SK-N-SH (cell line): ENCODE measurements at regions not wholly inside any gene's neighbourhood (a gene's known extent, or its start where the extent isn't known, plus 50 kb on each side); places are given as distances from the start of the nearest gene placed in this dataset.

Experiments
- CTCF ChIA-PET: fragments of 300-600, 350-600 bp; formaldehyde crosslinking; extraction: SDS; loops from one replicate; lab custom pipeline; 2021; lab: Yijun Ruan, JAX
- POLR2A ChIA-PET: fragments of 350-600 bp; sonication (Branson Sonifier 250); formaldehyde crosslinking; extraction: SDS; loops from one replicate; lab custom pipeline; 2020; ENCODE audit warnings: antibody characterized with exemption, inconsistent platforms; lab: Yijun Ruan, JAX
- DNase-seq: peaks from one replicate; pipeline ENCODE4 v3.0.0; 2012
- H2AFZ ChIP-seq: fragments of 200-600 bp; sonication (generic); 2 replicates; pipeline ENCODE4 v1.8.1; 2016; ENCODE audit warnings: antibody characterized with exemption, mild to moderate bottlenecking, low read depth
- H3F3A ChIP-seq: fragments of 200-600 bp; sonication (generic); replicated peaks from 2 replicates; pipeline ENCODE3; 2016; ENCODE audit warnings: antibody characterized with exemption, mild to moderate bottlenecking; ENCODE audit not compliant: insufficient read depth
- H3K27ac ChIP-seq, 2 experiments: fragments of 200-500 bp in 1 of 2; fragments of 200-600 bp in 1 of 2; sonication (Bioruptor generic) in 1 of 2; sonication (generic), shearing (Covaris generic) in 1 of 2; 2 replicates each; pipeline versions ENCODE4 v1.5.1 to v1.6.1; 2014 to 2016; ENCODE audit warnings: low read depth in 2 of 2, inconsistent platforms in 1 of 2, low read length in 1 of 2, mild to moderate bottlenecking in 1 of 2, mixed read lengths in 1 of 2
- H3K27me3 ChIP-seq: fragments of 200-600 bp; sonication (generic), shearing (Covaris generic); 2 replicates; pipeline ENCODE4 v1.6.1; 2016; ENCODE audit warnings: mixed run types; ENCODE audit not compliant: insufficient read depth
- H3K36me3 ChIP-seq, 2 experiments: fragments of 200-500 bp in 1 of 2; fragments of 200-600 bp in 1 of 2; sonication (Bioruptor generic) in 1 of 2; sonication (generic) in 1 of 2; replicated peaks in 1 of 2; 2 replicates each; pipeline versions ENCODE3 to v1.5.1; 2014 to 2016; ENCODE audit warnings: low read length in 1 of 2, mild to moderate bottlenecking in 1 of 2; ENCODE audit not compliant: insufficient read depth in 2 of 2, control insufficient read depth in 1 of 2
- H3K4me1 ChIP-seq, 2 experiments: fragments of 200-500 bp in 1 of 2; fragments of 200-600 bp in 1 of 2; sonication (Bioruptor generic) in 1 of 2; sonication (generic), shearing (Covaris generic) in 1 of 2; 2 replicates each; pipeline versions ENCODE4 v1.5.1 to v1.6.1; 2014 to 2016; ENCODE audit warnings: low read depth in 1 of 2, low read length in 1 of 2, mixed run types in 1 of 2; ENCODE audit not compliant: insufficient read depth in 2 of 2, control insufficient read depth in 1 of 2
- H3K4me2 ChIP-seq: fragments of 200-600 bp; sonication (generic), shearing (Covaris generic); 2 replicates; pipeline ENCODE4 v1.6.1; 2017; ENCODE audit warnings: mixed run types
- H3K4me3 ChIP-seq, 2 experiments: fragments of 200-500 bp in 1 of 2; fragments of 200-600 bp in 1 of 2; sonication (Bioruptor generic) in 1 of 2; sonication (generic), shearing (Covaris generic) in 1 of 2; 2 replicates each; pipeline versions ENCODE4 v1.5.1 to v1.8.1; 2014 to 2016; ENCODE audit warnings: low read depth in 2 of 2, inconsistent platforms in 1 of 2, low read length in 1 of 2, mild to moderate bottlenecking in 1 of 2, mixed read lengths in 1 of 2, moderate library complexity in 1 of 2
- H3K79me2 ChIP-seq: fragments of 200-600 bp; sonication (generic); 2 replicates; pipeline ENCODE4 v1.8.1; 2017; ENCODE audit warnings: mild to moderate bottlenecking; ENCODE audit not compliant: insufficient read depth
- H3K9ac ChIP-seq: fragments of 200-600 bp; sonication (generic); 2 replicates; pipeline ENCODE4 v1.6.1; 2017; ENCODE audit warnings: mixed run types
- H3K9me2 ChIP-seq: fragments of 200-600 bp; sonication (generic); 2 replicates; pipeline ENCODE4 v1.6.1; 2017; ENCODE audit warnings: mixed run types
- H3K9me3 ChIP-seq: fragments of 200-600 bp; sonication (generic); 2 replicates; pipeline ENCODE4 v1.6.1; 2017; ENCODE audit warnings: mixed run types, mild to moderate bottlenecking, moderate library complexity
- H4K20me1 ChIP-seq: fragments of 200-600 bp; sonication (generic); 2 replicates; pipeline ENCODE4 v1.6.1; 2017; ENCODE audit warnings: mild to moderate bottlenecking, mixed run types; ENCODE audit not compliant: insufficient read depth
- CTCF ChIP-seq: fragments of 200-600 bp; sonication (generic); IDR thresholded peaks from 2 replicates; pipeline ENCODE4 v1.6.1; 2017; ENCODE audit warnings: antibody characterized with exemption, mild to moderate bottlenecking, moderate library complexity
- ELF1 ChIP-seq: IDR thresholded peaks from 2 replicates; pipeline ENCODE4 v1.4.0; 2012
- EP300 ChIP-seq, 2 experiments: IDR thresholded peaks; 2 replicates each; pipeline versions ENCODE4 v1.4.0 to v1.6.1; 2012; ENCODE audit warnings: borderline replicate concordance in 1 of 2, low read depth in 1 of 2, low read length in 1 of 2
- FOSL2 ChIP-seq: IDR thresholded peaks from 2 replicates; pipeline ENCODE4 v1.4.0; 2012; ENCODE audit warnings: low read depth, mild to moderate bottlenecking, moderate library complexity, borderline replicate concordance
- GATA2 ChIP-seq: sonication (generic); formaldehyde crosslinking; IDR thresholded peaks from 2 replicates; pipeline ENCODE4 v1.5.0; 2020; ENCODE audit warnings: mild to moderate bottlenecking, missing genetic modification reagents
- JUND ChIP-seq: IDR thresholded peaks from 2 replicates; pipeline ENCODE4 v1.4.0; 2012
- NFIC ChIP-seq: IDR thresholded peaks from 2 replicates; pipeline ENCODE4 v1.4.0; 2012; ENCODE audit warnings: borderline replicate concordance
- RFX5 ChIP-seq: IDR thresholded peaks from 2 replicates; pipeline ENCODE4 v1.6.1; 2012; ENCODE audit warnings: mild to moderate bottlenecking, improper control_type of control experiment, low read length
- RXRA ChIP-seq: IDR thresholded peaks from 2 replicates; pipeline ENCODE4 v1.4.0; 2012; ENCODE audit warnings: low read depth, mild to moderate bottlenecking, borderline replicate concordance
- SIN3A ChIP-seq: IDR thresholded peaks from 2 replicates; pipeline ENCODE4 v1.6.1; 2012; ENCODE audit warnings: low read depth, mild to moderate bottlenecking, low read length, moderate library complexity, borderline replicate concordance
- SMC3 ChIP-seq: IDR thresholded peaks from 2 replicates; pipeline ENCODE4 v1.6.1; 2012; ENCODE audit warnings: low read depth, low read length, improper control_type of control experiment
- TCF12 ChIP-seq: IDR thresholded peaks from 2 replicates; pipeline ENCODE4 v1.4.0; 2012
- WGBS: methylation state at CpG from one replicate; pipeline ENCODE4 v1.1.6; 2017; ENCODE audit warnings: low lambda C conversion rate; 5-methylcytosine and 5-hydroxymethylcytosine counted together
- TF ChIP-seq, protein P1 (sequence below): IDR thresholded peaks from 2 replicates; pipeline ENCODE4 v1.4.0; 2012; ENCODE audit warnings: low read depth, borderline replicate concordance

- TF ChIP-seq, protein P1, sequence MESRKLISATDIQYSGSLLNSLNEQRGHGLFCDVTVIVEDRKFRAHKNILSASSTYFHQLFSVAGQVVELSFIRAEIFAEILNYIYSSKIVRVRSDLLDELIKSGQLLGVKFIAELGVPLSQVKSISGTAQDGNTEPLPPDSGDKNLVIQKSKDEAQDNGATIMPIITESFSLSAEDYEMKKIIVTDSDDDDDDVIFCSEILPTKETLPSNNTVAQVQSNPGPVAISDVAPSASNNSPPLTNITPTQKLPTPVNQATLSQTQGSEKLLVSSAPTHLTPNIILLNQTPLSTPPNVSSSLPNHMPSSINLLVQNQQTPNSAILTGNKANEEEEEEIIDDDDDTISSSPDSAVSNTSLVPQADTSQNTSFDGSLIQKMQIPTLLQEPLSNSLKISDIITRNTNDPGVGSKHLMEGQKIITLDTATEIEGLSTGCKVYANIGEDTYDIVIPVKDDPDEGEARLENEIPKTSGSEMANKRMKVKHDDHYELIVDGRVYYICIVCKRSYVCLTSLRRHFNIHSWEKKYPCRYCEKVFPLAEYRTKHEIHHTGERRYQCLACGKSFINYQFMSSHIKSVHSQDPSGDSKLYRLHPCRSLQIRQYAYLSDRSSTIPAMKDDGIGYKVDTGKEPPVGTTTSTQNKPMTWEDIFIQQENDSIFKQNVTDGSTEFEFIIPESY = no peak
- no peak for TF ChIP-seq FOSL2
- TF ChIP-seq SIN3A = no peak
- no peak for TF ChIP-seq JUND
- no peak for TF ChIP-seq RFX5
- TF ChIP-seq SMC3 = no peak
- no peak for TF ChIP-seq ELF1
- TF ChIP-seq NFIC = no peak
- no peak for TF ChIP-seq RXRA
- TF ChIP-seq, all 33 proteins: peak for 0
Observed at GRCh38 chr11:80726236-80726635, 1285.4 kb upstream of the TENM4 start (continued).

DNA sequence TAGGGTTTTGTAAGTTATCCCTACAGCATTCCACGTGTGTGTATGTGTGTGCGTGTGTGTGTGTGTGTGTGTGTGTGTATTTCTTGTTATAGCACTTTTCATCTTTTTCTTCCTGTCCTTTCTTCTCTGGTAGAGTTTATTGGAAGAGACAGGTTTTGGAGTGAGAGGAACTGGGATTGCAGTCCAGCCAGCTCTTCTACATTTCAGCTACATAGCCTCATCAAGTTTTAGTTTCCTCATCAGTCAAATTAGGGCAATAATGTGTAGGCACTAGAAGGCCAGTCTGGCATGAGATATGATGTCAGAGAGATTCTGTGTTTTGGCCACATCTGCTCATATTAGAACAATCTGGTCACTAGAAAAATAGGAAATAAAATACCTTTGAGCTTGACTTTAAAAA is 1283.5 kb upstream of the TENM4 start:
- Histone ChIP-seq H2AFZ (no peak overlapping the region), H3K27me3 (no peaks in the 10 kb centered on the region), H3K4me2 (no peak overlapping the region), H4K20me1 (no peaks in the 10 kb centered on the region), H3K4me1 (no peaks in the 10 kb centered on the region), H3K4me3 (no peak overlapping the region), H3K36me3 (no peaks in the 10 kb centered on the region), H3K9me3 (no peaks in the 10 kb centered on the region), H3K9ac (no peak overlapping the region), H3F3A (no peaks in the 10 kb centered on the region), H3K9me2 (no peaks in the 10 kb centered on the region), H3K27ac (no peak overlapping the region), H3K79me2 (no peaks in the 10 kb centered on the region)
- 26% methylated on average over 2 of the region's 2 CpGs for WGBS
- TF ChIP-seq GATA2 (CRISPR knock-in tag) (no peak), RXRA (no peak), EP300 (IDR thresholded peaks at IDR 0.05; ENCODE audit: borderline replicate concordance in 1 of 2, low read depth in 1 of 2, low read length in 1 of 2) (no peak)
- POLR2A ChIA-PET = no interaction called here
- CTCF ChIA-PET = interaction anchor here (1.1 kb wide), 1 partner anchor 47 kb away, joined by 5 read pairs; no protein-coding TSS in a partner anchor
- no peak for DNase-seq

DNA sequence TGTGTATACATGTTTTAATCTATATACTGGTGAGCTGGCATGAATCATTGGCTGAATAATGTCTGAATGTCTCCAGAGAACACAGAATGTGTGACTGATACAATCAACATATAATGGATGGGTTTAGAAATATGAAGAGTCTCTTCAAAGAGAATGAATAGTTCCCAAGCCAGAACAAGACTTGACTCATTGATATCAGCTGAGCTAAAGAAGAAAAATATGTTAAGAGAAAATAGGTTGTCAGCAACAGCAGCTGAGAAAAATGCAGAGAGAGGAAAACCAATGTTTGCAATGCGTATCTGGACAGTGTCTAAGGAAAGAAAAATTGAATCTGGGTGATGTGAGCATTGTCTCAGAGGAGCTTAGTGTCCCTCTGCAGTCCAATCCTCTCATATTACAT is 1281.8 kb upstream of the TENM4 start:
- no peaks in the 10 kb centered on the region for H3K27me3 ChIP-seq
- H3K9me3 ChIP-seq = no peaks in the 10 kb centered on the region
- no peaks in the 10 kb centered on the region for H3K36me3 ChIP-seq
- H3K4me2 ChIP-seq = no peak overlapping the region
- H3K9ac ChIP-seq = no peak overlapping the region
- 17% methylated on average over 1 of the region's 1 CpG for WGBS
- no peak overlapping the region for H3K4me3 ChIP-seq
- no peaks in the 10 kb centered on the region for H3K4me1 ChIP-seq
- no peaks in the 10 kb centered on the region for H3K79me2 ChIP-seq
- H4K20me1 ChIP-seq = no peaks in the 10 kb centered on the region
- ChIA-PET POLR2A (no interaction called here), CTCF (no interaction called here)
- TF ChIP-seq CTCF (no peak), TCF12 (peak; percentile 33)
- no peak overlapping the region for H3K27ac ChIP-seq
- no peak overlapping the region for H2AFZ ChIP-seq
- no peak for DNase-seq
- H3F3A ChIP-seq = no peaks in the 10 kb centered on the region
- no peaks in the 10 kb centered on the region for H3K9me2 ChIP-seq
